D341Med (cell line): ENCODE measurements at regions not wholly inside any gene's neighbourhood (a gene's known extent, or its start where the extent isn't known, plus 50 kb on each side); places are given as distances from the start of the nearest gene placed in this dataset.

Experiments used
- DNase-seq: peaks from one replicate; pipeline ENCODE4 v3.0.0; 2012; ENCODE audit warnings: low spot score

GRCh38 chr4:14446311-14446710, 556.0 kb upstream of the CPEB2 start:
- no peak for DNase-seq

DNA sequence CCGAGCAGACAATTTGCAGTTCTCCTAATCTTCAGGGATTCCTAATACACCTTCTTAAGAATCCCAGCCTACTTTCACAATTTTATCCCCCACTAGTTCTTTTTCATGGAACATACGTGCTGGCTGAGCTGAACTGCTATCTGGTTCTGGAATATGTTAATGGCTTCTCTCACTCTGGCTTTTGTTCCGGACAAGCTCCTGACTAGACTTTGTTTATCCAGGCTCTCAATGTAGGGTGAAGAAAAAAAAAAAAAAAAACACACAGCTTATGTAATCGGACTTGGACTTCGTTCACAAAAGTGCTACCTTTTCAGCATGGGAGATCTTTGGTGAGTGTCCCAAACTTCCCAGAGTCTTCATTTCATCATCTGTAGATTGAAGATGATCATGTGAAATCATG, 555.4 kb upstream of the CPEB2 start:
- no peak for DNase-seq

- DNase-seq: no peak
Observed at GRCh38 chr4:14449308-14449707, 553.0 kb upstream of the CPEB2 start.

GRCh38 chr4:14452001-14452400, 550.3 kb upstream of the CPEB2 start:
- no peak for DNase-seq

DNA sequence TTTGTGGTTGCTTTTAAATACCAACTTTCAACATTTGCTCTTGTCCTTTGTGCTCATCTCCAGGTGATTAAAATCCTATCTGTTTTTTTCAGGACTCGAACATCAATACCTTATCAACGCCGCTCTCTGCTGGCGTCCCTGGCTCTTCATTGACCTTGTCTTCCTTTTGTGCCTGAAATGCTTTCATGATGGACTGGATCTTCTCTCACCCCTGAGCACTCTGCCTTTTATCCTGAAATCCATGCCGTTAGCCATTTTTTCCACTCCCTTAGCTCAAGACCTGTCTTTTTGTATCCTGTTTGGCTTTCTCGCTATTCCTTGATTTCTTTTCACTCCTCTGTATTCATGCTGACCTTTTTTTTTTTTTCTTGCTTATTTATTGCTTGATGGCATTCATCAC, 549.5 kb upstream of the CPEB2 start:
- no peak for DNase-seq

DNA sequence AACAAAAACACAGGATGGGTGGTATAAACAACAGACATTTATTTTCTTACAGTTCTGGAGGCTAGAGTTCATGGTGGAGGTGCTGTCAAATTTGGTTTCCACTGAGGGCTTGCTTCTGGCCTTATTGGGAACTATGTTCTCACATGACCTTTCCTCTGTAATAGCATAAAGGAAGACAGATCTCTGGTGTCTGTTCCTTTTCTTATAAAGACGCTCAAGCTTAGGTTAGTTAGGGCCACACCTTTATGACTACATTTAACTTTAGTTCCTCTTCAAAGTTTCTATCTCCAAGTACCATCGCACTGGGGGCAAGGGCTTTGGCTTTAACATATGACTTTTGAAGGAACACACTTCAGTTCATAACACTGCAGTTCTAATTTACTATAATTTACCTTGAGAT, 543.8 kb upstream of the CPEB2 start:
- DNase-seq: no peak

- DNase-seq: no peak
Observed at GRCh38 chr4:14465057-14465456, 537.2 kb upstream of the CPEB2 start.

DNA sequence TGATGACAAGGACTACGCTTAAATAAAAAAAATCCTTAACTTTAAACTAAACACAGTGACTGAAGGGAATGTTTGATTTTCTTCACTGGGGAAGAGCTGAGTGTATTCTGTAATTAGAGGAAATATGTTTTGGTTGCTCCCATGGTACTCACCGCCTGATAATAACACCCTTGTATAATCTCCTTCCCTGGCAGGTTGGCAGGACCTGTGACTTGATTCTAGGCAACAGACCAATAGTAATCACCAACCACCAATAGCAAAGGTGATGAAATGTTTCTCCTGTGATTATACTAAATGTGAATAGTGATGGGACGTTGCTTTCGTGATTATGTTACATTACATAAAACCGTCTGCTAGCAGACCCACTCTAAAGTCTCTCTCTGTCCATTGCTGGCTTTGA, 536.8 kb upstream of the CPEB2 start:
- DNase-seq: no peak

GRCh38 chr4:14478504-14478903, 523.8 kb upstream of the CPEB2 start:
- no peak for DNase-seq

GRCh38 chr4:14496408-14496807, 505.9 kb upstream of the CPEB2 start:
- no peak for DNase-seq

GRCh38 chr4:14496969-14497368, 505.3 kb upstream of the CPEB2 start:
- no peak for DNase-seq

- no peak for DNase-seq
Observed at GRCh38 chr4:14504162-14504561, 498.1 kb upstream of the CPEB2 start.

- DNase-seq: no peak
Observed at GRCh38 chr4:14513471-14513870, 488.8 kb upstream of the CPEB2 start.

DNA sequence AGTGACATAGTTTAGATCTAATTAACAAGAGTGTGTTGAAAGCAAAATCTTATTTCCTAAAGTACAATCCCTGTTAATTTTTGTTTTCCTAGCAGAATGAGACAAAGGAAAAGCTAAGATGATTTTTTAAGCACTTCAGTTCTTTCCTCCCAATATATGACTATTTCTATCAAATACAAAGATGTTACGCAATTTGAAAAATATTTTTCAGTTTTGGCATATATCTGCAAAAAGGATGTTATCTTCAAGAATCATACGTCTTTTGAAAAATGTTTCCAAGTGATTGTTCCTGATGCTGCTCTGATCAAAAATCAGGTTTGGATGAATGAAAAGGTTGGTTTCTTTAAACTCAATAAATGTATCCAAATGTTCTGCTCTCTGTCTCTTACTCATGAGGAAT, 486.7 kb upstream of the CPEB2 start:
- DNase-seq: no peak

DNA sequence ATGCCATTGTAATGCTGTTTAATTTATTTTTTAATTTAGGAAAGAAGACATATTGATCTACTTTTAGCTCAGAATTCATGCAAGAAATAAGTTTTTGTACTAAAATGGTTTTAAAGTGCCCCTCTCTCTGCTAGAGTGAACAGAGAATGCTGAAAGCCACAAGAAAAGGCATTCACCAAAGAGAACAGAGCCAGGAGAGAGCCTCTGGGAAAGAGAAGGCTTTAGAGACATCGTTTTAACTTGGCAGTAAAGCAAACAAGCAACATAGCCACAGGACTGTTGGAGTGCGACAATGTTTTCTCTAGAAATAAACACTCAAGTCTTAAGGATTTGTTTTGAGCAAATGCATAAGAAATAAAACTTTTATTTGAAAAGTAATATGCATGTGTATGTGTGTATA, 484.1 kb upstream of the CPEB2 start:
- no peak for DNase-seq

GRCh38 chr4:14520171-14520570, 482.1 kb upstream of the CPEB2 start:
- no peak for DNase-seq

- DNase-seq: no peak
Observed at GRCh38 chr4:14524276-14524675, 478.0 kb upstream of the CPEB2 start.

GRCh38 chr4:14528918-14529317, 473.4 kb upstream of the CPEB2 start:
- no peak for DNase-seq

- DNase-seq: no peak
Observed at GRCh38 chr4:14529653-14530052, 472.6 kb upstream of the CPEB2 start.

- no peak for DNase-seq
Observed at GRCh38 chr4:14532436-14532835, 469.8 kb upstream of the CPEB2 start.

DNA sequence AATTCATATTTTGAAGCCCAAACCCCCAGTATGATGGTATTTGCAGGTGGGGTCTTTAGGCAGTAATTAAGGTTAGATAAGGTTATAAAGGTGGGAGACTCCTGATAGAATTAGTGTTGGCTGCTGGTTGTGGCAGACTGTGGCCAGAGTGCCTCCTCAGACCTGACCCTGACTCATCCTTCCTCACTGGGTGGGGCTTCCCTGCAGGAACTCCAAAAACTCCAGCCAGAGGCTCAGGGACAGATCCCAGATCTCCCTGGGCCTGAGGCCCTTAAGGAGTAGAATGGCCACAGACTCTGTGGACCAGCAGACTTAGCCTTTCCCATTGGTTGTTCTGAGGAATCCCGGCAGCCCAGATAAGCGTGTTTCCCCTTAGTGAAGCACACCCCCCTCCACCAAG, 463.0 kb upstream of the CPEB2 start:
- no peak for DNase-seq

DNA sequence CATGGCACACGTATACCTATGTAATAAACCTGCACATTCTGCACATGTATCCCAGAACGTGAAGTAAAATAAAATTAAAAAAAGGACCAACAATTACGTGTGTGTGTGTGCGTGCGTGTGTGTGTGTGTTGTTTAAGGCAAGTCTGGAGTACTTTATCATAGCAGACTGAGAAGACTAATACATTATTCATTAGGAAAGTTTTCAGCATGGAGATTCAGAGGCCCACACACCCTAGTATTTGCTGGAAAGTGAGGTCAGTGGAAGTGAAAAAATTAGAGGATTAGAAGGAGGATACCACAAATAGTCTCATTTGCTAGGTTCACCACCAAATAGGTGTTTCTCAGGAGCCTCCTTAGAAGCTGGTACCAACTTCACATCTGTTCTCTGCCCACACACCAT, 457.1 kb upstream of the CPEB2 start:
- DNase-seq: no peak

- DNase-seq: no peak
Observed at GRCh38 chr4:14545807-14546206, 456.5 kb upstream of the CPEB2 start.

- no peak for DNase-seq
Observed at GRCh38 chr4:14552119-14552518, 450.2 kb upstream of the CPEB2 start.

GRCh38 chr4:14559646-14560045, 442.6 kb upstream of the CPEB2 start:
- no peak for DNase-seq
